HuH-7.5 (cell line): ENCODE measurements at regions not wholly inside any gene's neighbourhood (a gene's known extent, or its start where the extent isn't known, plus 50 kb on each side); places are given as distances from the start of the nearest gene placed in this dataset.

Source experiments
- DNase-seq: peaks from one replicate; pipeline ENCODE4 v3.0.0; 2011; ENCODE audit warnings: low spot score

DNA sequence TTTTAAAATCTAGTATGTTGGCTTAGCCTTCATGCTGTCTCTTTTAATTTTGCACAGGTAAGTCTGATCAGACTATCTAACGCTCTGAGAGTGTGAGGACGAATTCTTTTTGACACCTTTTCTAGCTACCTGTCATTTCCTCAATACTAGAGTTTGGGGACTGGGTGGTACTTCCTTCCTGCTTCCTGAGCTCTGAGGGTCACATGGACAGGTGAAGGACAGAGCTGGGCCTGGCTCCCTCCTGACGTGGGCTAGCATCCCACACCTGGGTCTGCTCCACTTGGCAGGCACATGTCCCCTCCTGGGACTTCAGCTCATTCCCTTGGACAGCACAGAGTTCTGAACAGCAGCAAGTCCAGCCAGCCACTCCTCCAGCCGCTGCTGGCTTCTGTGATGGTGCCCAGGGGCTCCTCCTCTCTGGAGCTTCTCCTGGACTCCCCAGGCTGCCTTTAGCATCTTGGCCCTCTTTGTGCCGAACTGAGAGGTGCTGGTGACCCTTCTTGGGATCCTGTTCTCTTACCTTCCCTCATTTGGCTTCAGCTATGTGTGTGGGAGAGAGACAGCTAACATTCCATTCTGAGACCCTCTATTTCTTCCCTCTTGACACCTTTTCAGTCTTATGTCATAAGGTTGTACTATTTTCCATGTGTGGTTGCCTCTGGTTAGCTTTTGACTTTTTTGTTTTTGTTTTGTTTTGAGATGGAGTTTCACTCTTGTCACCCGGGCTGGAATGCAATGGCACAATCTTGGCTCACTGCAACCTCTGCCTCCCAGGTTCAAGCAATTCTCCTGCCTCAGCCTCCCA, 106.9 kb downstream of the B3GNT2 start:
- DNase-seq, result no peak

DNA sequence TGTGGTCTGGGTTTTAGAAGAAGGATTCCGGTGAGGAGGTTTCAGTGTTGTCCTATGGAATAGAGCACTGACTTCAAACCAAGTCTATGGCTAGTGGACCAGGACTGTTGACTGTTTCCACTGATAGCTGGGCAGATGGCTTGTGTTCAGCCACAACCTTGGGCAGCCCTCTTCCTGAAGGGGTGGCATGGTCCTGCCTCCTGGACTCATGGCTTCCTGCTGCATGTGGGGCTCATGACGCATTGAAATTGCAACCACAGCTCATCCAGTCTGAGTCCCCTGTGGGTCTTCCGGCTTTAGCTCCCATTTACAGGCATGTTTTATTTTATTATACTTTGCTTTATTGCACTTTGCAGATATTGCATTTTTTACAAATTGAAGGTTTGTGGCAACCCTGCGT, 105.0 kb downstream of the B3GNT2 start:
- no peak for DNase-seq

DNA sequence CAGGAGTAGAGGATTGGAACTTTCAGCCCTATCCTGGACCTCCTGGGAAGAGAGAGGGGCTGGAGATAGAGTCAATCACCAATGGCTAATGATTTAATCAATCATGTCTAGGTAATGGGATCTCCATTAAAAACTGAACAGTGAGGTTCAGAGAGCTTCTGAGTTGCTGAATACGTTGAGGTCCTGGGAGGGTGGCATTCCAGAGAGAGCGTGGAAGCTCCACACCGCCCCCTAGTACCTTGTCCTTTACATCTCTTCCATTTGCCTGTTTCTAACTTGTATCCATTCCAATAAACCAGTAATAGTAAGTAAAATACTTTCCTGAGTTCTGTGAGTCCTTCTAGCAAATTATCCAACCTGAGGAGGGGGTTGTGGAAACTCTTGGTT, 101.7 kb downstream of the B3GNT2 start:
- DNase-seq, result no peak

DNA sequence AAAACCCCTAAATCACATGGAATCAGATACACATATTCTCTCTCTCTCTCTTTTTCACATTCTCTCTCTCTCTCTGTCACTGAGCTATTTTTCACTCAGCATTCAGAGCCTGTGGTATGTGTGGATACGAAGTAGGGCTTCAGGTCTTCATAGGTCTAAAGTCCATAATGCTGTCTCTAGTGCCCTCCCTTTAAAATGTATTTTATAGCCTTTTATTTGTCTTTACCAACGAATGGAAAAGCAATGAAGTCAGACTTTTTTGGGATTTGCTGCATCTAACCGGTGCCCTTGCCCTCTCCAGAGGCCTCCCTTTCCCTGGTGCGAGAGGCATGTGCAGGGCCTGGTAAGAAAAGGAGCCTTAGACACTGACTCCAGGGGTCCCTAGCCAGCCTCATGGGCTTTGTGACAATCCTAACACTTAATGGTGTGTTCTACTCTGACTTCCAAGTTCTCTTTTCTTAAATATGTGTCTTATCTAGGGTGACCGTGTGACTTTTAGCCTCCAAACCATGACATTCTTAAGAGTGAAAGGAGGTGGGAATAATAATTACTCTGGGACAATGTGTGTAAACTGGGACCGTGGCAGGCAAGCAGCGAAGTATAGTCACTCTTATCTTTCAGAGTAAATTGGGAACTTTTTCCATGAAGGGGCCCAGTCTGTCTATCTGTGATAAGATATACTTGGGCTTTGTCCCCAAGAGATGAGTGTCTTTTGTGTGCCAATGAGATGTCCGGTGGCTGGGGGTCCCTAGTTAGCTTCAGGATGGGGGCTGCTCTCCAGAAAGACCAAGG, 101.1 kb downstream of the B3GNT2 start:
- no peak for DNase-seq

DNA sequence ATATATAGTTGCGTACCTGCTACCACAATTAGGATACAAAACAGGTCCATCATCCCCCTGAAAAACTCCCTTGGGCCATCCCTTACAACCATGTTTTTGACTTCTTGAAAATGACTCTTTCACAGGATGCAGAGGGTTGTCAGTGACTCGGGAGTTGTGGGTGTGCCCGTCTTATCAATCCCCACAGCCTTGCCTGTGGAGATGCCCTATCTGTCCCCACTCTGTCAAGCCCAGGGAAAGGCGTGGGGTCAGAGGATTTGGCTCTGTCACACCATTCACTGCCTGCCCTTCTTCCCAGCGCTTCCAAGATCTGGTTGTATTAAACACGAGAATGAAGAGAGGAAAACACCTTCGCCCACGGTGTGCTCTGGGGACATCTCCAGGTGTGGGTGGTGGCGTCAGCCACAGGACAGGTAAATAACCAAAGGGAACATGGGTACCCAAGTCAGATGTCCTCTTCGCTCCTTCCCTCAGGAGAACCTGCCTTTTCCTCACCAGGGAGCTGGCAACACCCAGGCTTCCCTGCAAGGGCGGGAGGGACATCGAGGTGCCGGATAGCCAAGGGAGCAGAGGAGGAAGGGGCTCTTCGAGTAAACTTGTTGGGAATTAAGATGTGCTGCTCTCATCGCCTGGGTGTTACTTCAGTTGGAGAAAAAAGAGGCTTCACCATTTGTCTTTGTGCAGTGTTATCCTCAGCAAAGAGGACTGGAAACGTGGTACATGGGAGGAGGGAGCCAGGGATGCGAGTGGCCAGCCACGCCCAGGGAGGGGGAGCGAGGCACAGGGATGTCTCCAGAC, 100.3 kb downstream of the B3GNT2 start:
- DNase-seq, result no peak

DNA sequence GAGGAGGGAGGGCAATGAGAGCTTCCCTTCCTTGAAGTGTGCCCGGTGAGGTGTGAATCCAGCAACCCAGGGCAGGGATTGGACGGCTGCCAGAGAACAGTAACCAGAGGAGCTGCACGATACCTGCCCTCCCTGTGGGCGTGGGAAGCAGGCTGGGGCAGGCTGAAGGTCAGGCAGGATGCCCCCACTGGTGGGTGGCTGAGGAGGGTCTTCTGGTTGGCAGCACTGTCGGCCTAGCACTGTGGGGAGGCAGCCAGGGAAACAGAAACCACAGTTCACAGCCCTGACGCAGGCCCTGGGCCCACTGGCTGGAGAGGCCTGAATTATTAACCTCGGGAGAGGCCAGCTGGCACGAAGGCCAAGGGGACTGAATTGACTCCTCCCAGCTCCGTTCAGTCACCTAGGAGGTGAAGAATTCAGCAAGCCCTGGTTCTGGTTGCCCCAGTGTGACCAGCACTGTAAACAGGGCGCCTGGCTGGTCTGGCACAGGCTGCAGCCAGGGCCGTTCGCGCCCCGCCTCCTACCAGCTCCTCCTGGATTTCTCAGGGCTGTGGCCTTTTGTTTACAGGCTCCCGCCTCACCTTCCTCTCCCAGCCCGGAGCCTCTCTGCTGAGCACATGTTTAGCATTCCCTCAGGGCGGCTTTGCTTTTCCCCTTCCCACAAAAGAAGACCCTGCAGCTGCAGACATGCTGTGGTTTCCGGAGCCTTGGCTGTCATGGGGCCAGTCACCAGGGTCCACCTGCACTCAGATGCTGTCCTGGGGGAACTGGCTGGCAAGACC, 97.8 kb downstream of the B3GNT2 start:
- no peak for DNase-seq

DNA sequence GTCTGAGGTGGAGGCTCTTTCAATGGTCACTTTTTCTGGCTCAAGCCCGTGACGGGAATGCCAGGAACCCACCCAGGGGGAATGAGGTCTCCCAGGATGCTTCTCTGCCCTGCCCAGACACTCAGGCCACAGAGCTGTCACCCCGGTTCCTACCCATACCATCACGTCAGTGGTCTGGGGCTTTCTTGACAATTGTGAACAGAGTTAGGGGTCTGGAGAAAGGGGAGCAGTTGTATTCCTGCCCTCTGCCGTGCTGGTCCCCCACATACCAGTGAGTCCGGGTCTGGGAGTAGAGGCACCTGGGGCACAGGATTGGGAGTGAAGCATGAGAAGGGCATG, 97.2 kb downstream of the B3GNT2 start:
- DNase-seq, result no peak

DNA sequence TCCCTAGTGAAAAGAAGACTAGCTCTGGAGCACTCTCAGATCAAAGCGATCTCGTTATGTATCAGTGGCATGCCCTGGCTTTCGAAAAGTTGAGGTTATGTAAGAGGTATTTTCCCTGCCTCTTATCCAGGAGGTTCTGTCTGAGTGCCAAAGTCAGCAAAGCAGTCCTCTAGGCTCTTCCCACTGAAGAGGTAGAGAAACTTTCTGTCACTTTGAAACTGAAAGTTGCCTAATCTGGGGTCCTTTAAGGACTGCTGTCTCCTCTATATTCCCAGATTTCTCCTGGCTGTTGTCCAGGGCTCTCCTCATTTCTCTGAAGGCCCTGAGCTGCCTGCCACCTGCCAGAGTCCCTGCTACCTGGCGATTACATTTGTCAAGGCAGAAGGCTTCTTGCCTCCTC, 96.3 kb downstream of the B3GNT2 start:
- no peak for DNase-seq

DNA sequence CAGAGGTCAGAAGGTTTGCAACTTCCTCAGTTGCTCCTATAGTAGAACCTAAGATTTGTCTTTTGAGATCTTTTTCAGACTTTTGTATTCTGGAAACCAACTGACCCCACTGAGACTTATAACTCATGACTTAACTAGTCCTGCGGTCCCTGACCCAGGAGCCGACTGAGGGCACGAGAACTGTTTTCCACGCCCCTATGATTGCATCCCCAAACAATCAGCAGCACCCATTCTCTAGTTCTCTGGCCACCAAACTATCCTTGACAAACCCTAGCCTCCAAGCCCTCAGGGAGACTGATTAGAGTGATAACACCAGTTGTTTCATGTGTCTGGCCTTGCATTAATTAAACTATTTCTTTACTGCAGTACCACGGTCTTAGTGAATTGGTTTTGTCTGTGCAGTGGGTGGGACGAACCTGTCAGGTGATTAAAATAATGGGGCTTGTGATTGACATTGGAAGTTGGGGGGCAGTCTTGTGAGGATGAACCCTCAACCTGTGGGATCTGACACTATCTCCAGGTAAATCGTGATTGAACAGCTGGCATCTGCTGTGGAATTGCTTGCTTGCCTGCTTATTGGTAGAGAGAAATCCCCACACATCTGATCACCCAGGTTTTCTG, 95.7 kb downstream of the B3GNT2 start:
- DNase-seq, result no peak

DNA sequence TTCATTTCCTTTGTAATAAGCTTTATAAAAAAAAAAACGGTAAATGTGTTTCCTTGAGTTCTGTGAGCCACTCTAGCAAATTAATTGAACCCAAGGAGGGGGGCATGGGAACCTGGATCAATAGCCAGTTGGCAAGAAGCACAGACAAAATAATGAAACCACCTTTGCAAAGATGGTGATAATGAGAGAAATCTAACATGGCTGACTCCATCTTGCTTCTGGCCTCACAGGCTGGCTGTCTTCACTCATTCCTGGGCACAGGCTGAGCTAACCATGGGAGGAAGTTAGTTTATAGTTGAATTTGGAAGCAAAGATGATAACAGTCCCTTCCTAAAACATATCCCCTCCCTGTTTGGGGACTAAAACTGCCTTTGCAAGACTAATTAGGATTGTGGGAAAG, 95.1 kb downstream of the B3GNT2 start:
- no peak for DNase-seq

DNA sequence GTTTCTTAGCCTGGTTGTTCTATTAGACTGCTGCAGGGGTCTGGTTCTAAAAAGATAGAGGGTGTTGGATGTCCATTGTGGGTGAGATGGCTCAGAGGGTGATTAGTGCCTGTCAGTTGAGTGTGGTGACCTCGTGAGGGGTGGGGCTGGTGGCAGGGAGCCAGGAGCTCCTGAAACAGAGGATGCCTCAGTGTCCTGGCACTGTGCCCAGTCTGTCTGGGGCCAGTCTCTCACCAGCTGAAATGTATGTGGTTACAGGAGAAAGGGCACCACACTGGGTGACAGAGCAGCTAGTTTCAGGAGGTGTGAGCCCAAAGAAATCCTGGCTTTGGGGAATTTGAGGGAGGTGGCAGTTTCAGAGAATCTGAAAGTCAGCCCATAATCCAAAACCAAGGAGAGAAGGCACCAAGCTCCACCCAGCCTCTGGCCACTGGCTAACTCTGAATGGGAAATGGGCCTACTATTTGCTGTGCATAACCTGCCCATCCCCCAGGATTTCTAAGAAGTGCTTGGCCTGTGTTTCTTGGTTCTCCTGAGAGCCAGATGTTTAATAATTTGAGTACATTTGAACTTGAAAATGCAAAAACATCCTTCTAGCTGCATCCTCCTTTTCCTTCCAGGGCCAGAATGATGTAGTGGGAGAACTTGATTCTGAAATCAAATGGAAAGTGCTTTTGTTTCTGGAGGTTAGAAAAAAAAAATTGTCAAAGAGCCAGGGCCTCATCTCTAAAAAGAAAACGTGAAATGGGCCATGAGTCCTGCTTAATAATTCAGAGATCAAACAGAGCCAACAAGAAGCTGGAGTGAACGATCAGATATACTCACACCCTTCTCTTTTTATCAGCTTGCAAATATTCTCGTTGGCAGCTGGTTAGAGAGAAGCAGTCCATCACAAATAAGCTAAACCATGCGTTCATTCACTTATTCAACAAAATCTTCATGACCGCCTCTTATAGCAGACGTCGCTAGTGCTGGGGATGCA, 92.3 kb downstream of the B3GNT2 start:
- no peak for DNase-seq

DNA sequence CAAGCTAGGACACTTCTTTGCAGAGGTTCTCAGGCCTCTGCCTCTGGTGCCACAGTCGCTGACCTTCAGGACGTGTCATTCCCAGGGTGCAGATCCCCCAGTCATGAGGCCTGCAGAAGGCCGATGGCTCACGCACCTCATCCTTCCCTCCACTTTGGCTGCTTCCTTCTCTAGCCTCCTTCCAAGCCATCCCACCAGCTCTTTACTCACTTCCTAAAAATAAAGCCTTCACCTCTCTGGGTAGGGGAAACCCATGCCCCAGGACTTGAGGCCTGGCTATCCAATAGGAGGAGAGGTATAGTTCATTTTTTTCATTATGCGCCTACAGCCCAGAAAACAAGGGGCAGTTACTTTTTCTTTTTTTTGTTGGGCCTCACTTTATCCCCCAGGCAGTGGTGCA, 91.4 kb downstream of the B3GNT2 start:
- DNase-seq, result no peak

DNA sequence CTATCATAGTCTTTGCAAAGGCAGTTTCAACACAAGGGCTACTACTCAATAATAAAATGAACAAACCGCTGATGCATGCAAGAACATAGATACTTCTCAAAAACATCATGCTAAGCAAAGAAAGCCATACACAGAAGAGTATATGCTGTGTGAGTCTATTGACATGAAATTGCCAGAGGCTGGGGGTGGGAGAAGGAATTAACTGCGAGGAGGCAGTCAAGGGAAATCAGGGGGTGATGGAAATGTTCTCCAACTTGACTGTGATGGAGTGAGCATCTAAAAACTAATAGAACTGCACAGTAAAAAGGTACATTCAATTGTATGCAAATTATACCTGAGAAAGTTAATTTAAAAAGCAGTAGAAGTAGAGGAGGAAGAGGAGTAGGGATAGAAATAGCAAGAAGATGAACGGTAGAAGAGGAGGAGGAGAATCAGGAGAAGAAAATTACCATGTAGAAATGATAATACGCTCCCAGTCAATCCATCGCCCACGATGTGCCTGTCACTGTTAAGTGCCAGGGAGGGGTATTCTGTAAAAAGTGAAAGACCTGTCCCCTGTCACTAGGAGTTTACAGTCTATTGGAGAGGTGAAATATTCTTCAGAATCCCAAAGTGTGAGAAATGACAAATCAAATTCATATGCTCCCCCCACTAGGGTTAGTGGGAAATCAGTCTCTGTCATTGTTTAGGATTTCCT, 90.3 kb downstream of the B3GNT2 start:
- DNase-seq, result no peak

DNA sequence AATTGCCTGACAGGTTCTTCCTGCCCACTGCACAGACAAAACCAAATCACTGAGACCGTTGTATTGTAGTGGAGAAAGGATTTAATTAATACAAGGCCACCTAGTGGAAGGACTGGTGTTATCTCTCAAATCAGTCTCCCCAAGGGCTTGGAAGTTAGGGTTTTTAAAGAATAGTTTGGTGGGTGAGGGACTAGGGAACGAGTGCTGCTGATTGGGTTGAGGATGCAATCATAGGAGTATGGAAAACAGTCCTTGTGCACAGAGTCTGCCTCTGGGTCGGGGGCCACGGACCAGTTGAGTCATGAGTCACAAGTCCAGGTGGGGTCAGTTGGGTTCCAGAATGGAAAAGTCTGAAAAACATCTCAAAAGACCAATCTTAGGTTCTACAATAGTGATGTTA, 89.1 kb downstream of the B3GNT2 start:
- DNase-seq, result no peak

DNA sequence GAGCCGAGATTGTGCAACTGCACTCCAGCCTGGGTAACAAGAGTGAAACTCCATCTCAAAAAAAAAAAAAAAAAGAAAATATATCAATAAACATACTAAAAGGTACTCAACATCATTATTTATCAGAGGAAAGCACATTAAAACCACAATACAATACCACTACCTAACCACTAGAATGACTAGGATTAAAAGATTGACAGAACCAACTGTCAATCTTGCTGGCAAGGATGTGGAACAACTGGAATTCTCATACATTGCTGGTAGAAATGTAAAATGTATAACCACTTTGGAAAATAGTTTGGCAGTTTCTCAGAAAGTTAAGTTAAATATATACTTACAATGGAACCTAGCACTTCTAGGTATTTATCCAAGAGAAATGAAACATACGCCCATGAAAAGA, 88.6 kb downstream of the B3GNT2 start:
- DNase-seq, result no peak

DNA sequence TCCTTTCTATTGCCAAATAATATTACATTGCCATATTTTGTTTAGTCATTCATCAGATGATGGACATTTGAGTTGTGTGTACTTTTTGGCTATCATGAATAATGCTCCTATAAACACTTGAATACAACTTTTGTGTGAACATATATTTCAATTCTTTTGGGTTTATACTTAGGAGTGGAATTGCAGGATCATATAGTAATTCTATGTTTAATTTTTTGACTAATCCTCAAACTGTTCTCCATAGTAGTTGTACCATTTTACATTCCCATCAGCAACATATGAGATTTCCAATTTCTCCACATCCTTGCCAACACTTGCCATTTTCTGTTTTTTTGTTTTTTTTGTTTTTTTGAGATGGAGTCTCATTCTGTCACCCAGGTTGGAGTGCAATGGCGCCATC, 87.2 kb downstream of the B3GNT2 start:
- DNase-seq, result no peak

DNA sequence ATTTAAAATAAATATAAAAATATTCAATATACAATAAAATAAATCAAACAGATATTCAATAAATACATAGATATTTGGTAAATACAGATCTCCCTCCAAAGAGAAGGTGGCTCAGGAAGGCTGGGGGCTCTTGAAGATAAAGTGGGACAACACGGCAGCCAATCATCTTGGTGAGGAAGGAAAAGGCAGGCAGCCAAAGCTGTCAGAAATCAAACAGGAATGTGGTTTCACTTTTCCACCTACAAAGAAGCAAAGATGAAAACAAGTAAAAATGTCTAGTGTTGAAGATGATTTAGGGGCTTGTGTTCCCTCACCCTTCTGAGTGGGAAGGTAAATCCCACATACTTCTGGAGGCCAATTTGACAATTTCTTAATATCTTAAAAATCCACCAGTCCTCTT, 85.7 kb downstream of the B3GNT2 start:
- no peak for DNase-seq

DNA sequence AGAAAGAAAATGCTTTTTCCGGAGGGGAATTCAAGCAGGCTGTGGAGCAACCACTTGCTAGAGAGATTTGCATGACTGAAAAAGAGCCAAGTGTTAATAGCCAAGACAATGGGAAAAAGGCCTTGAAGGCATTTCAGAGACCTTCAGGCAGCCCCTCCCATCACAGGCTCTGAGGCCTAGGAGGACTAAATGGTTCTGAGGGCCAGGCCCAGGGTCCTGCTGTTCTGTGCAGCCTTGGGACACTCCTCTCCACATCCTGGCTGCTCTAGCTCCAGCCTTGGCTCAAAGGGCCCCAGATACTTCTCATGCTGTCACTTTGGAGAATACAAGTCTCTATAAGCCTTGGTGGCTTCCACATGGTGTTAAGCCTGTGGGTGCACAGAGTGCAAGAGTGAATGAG, 81.8 kb downstream of the B3GNT2 start:
- no peak for DNase-seq
